Testis (tissue), 2 donors: ENCODE measurements at regions not wholly inside any gene's neighbourhood (a gene's known extent, or its start where the extent isn't known, plus 50 kb on each side); places are given as distances from the start of the nearest gene placed in this dataset.

ENCODE experiments used
- DNase-seq: peaks from one replicate; pipeline ENCODE4 v3.0.0-alpha.2; 2019
- H3K27ac ChIP-seq, 2 donors: fragments of 200-600 bp; sonication (generic); one replicate each; pipeline ENCODE4 v1.5.1; 2019
- H3K27me3 ChIP-seq: fragments of 200-600 bp; sonication (generic); one replicate; pipeline ENCODE4 v1.5.1; 2019
- H3K36me3 ChIP-seq: fragments of 200-600 bp; sonication (generic); one replicate; pipeline ENCODE4 v1.5.1; 2017; ENCODE audit warnings: low read depth; ENCODE audit errors: missing control alignments
- H3K4me1 ChIP-seq: fragments of 200-600 bp; sonication (generic); one replicate; pipeline ENCODE4 v1.5.1; 2019
- H3K4me3 ChIP-seq, 2 donors: fragments of 200-600 bp; sonication (generic); one replicate each; pipeline ENCODE4 v1.5.1; 2017 to 2019
- H3K9me3 ChIP-seq: fragments of 200-600 bp; sonication (generic); one replicate; pipeline ENCODE4 v1.5.1; 2017
- CTCF ChIP-seq, 3 experiments: fragments of 450-650 bp in 2 of 3; fragments of 200-600 bp in 1 of 3; sonication (generic) in 1 of 3; IDR thresholded peaks; one replicate each; pipeline ENCODE4 v1.5.1; 2016 to 2019; ENCODE audit warnings: antibody characterized with exemption in 3 of 3, mild to moderate bottlenecking in 2 of 3, moderate library complexity in 1 of 3
- POLR2A ChIP-seq: fragments of 450-650 bp; IDR thresholded peaks from one replicate; pipeline ENCODE4 v1.6.1; 2017; ENCODE audit warnings: antibody characterized with exemption, mild to moderate bottlenecking, moderate library complexity
- WGBS, 2 donors: methylation state at CpG; one replicate each; pipeline ENCODE4 v1.1.5; 2018; 5-methylcytosine and 5-hydroxymethylcytosine counted together
- intact Hi-C: fragments of 100-400 bp; cut with DNase I; formaldehyde crosslinking; loops from one replicate; pipeline ENCODE4 v1.15.1; 2023; ENCODE audit warnings: low total_unique reads

DNA sequence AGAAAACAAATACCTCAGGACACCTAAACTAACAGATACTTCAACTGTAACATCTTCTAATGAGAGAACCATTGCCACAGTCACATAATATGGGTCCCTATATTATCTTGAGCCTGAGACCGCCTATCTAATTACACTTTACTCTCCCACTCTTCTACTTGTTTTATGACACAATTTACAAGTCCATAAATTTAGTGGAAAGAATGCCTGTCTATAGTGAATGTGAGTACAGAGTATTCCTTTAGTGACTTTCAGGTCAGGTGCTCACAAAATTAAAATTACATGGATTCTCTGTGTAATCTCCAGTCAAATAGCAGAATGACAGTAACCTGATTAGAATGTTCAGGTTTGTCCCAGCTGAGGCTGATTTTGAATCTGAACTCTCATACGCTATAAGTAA lies 624.1 kb downstream of the PKHD1 start:
- H3K4me1 ChIP-seq, result no peaks in the 10 kb centered on the region
- H3K4me3 ChIP-seq, result no peak overlapping the region
- intact Hi-C loops, result no loop called here
- H3K36me3 ChIP-seq, result no peaks in the 10 kb centered on the region
- TF ChIP-seq POLR2A (no peak), CTCF (IDR thresholded peaks at IDR 0.05) (no peak)
- no peak overlapping the region for H3K27ac ChIP-seq
- no peaks in the 10 kb centered on the region for H3K27me3 ChIP-seq
- DNase-seq, result no peak
- WGBS, 2 donors, result 78 to 81% methylated on average over 2 of the region's 2 CpGs
- no peaks in the 10 kb centered on the region for H3K9me3 ChIP-seq

DNA sequence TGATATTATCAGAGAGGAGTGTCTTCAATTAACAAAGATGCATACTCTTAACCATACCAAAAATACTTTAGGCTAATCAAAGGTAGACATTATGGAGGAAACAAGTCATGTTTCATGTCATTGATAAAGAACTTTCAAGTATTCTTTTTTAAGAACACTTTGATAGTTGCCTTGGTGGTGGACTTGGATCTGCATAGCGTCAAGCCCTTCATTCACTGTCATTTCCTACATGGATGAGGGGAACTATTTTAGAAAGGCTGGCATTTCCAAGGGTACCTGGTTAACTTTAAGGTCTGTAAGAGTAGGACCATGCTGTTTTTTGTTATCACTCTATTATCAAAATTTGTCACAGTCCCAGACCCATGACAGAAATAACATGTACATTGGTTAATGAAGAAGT lies 622.5 kb downstream of the PKHD1 start:
- WGBS, 2 donors, result 92 to 100% methylated on average over 1 of the region's 1 CpG
- intact Hi-C loops, result no loop called here
- no peak overlapping the region for H3K4me3 ChIP-seq
- H3K4me1 ChIP-seq, result no peaks in the 10 kb centered on the region
- H3K9me3 ChIP-seq, result no peaks in the 10 kb centered on the region
- no peak overlapping the region for H3K27ac ChIP-seq
- no peaks in the 10 kb centered on the region for H3K36me3 ChIP-seq
- DNase-seq, result no peak
- no peaks in the 10 kb centered on the region for H3K27me3 ChIP-seq
- TF ChIP-seq POLR2A, result no peak
- no peak for TF ChIP-seq CTCF (IDR thresholded peaks at IDR 0.05)

DNA sequence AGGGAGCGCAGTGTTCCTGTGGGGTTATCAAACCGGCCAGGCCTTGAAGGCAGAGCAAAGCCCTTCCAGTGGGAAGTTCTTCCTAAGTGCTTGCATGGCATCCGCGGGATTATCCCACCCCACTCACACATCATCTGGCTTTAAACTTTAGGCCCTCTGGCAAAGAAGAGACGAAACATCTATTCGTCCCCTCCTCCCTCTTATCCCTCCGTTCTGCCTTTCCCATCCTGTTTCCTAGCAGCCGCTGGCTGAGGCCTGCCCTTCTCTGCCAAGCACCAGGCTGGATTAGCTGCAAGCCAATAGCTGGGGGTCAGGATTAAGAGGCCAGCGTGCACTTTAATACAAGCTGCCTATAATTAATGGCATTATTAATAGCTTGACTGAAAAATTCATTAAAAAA lies 621.0 kb downstream of the PKHD1 start:
- H3K4me3 ChIP-seq, result no peak overlapping the region
- H3K27me3 ChIP-seq, result no peaks in the 10 kb centered on the region
- H3K27ac ChIP-seq, result no peak overlapping the region
- DNase-seq, result no peak
- intact Hi-C loops, result no loop called here
- TF ChIP-seq POLR2A (no peak), CTCF (IDR thresholded peaks at IDR 0.05) (no peak)
- no peaks in the 10 kb centered on the region for H3K4me1 ChIP-seq
- H3K36me3 ChIP-seq, result no peaks in the 10 kb centered on the region
- 46 to 68% methylated on average over 9 of the region's 9 CpGs for WGBS, 2 donors
- H3K9me3 ChIP-seq, result no peaks in the 10 kb centered on the region

GRCh38 chr6:51467231-51467952 lies 620.0 kb downstream of the PKHD1 start:
- 80 to 82% methylated on average over 6 of the region's 6 CpGs for WGBS, 2 donors
- no peak for TF ChIP-seq POLR2A
- no peak for TF ChIP-seq CTCF (IDR thresholded peaks at IDR 0.05)
- Histone ChIP-seq H3K36me3 (no peaks in the 10 kb centered on the region), H3K4me1 (no peaks in the 10 kb centered on the region), H3K4me3 (no peak overlapping the region), H3K27ac (no peak overlapping the region), H3K9me3 (no peaks in the 10 kb centered on the region), H3K27me3 (no peaks in the 10 kb centered on the region)
- DNase-seq, result no peak
- intact Hi-C loops, result no loop called here

GRCh38 chr6:51468704-51469103 lies 618.7 kb downstream of the PKHD1 start:
- Histone ChIP-seq H3K27ac (no peak overlapping the region), H3K4me3 (no peak overlapping the region), H3K4me1 (no peaks in the 10 kb centered on the region), H3K36me3 (no peaks in the 10 kb centered on the region), H3K9me3 (no peaks in the 10 kb centered on the region), H3K27me3 (no peaks in the 10 kb centered on the region)
- intact Hi-C loops, result no loop called here
- DNase-seq, result no peak
- TF ChIP-seq POLR2A (no peak), CTCF (IDR thresholded peaks at IDR 0.05) (no peak)
- WGBS, 2 donors, result 81% methylated on average over 3 of the region's 3 CpGs
